SW 1271 (cell line): ENCODE measurements at regions not wholly inside any gene's neighbourhood (a gene's known extent, or its start where the extent isn't known, plus 50 kb on each side); places are given as distances from the start of the nearest gene placed in this dataset.

Experiments
- DNase-seq, 2 experiments: peaks; one replicate each; lab custom pipeline; 2025; lab: John Stamatoyannopoulos, UW

- no peak for DNase-seq
Observed at GRCh38 chr2:207449642-207450165, 80.1 kb upstream of the CREB1 start.

GRCh38 chr2:207450186-207450585 is 79.6 kb upstream of the CREB1 start:
- no peak for DNase-seq

- no peak for DNase-seq
Observed at GRCh38 chr2:207458582-207458981, 71.2 kb upstream of the CREB1 start.

GRCh38 chr2:207459990-207460757 is 69.6 kb upstream of the CREB1 start:
- DNase-seq: no peak

GRCh38 chr2:207463433-207463832 is 66.3 kb upstream of the CREB1 start:
- no peak for DNase-seq

- DNase-seq: no peak
Observed at GRCh38 chr2:207464007-207464406, 65.8 kb upstream of the CREB1 start.

- DNase-seq: no peak
Observed at GRCh38 chr2:207465894-207466293, 63.9 kb upstream of the CREB1 start.

GRCh38 chr2:207467716-207468347 is 61.9 kb upstream of the CREB1 start:
- DNase-seq: no peak

- no peak for DNase-seq
Observed at GRCh38 chr2:207468488-207468887, 61.3 kb upstream of the CREB1 start.

GRCh38 chr2:207469451-207469850 is 60.3 kb upstream of the CREB1 start:
- DNase-seq: no peak

GRCh38 chr2:207469943-207470729 is 59.6 kb upstream of the CREB1 start:
- DNase-seq: no peak

- no peak for DNase-seq
Observed at GRCh38 chr2:207471261-207471660, 58.5 kb upstream of the CREB1 start.

- DNase-seq: no peak
Observed at GRCh38 chr2:207472343-207473048, 57.3 kb upstream of the CREB1 start.

GRCh38 chr2:207473049-207473930 is 56.5 kb upstream of the CREB1 start:
- DNase-seq: peak in 1 of 2 experiments; percentile 52

GRCh38 chr2:207473931-207474235 is 55.9 kb upstream of the CREB1 start:
- no peak for DNase-seq

- DNase-seq: peak in 1 of 2 experiments; percentile 54
Observed at GRCh38 chr2:207474863-207475485, 54.8 kb upstream of the CREB1 start.

GRCh38 chr2:207475546-207475945 is 54.2 kb upstream of the CREB1 start:
- DNase-seq: no peak

GRCh38 chr2:207477896-207478295 is 51.9 kb upstream of the CREB1 start:
- DNase-seq: no peak

GRCh38 chr2:207478572-207478971 is 51.2 kb upstream of the CREB1 start:
- DNase-seq: no peak

- no peak for DNase-seq
Observed at GRCh38 chr2:207479198-207479785, 50.5 kb upstream of the CREB1 start.
